Activated B cell treated with CpG ODN at 0.5 μM for 24 hours (primary cell): ENCODE measurements at regions not wholly inside any gene's neighbourhood (a gene's known extent, or its start where the extent isn't known, plus 50 kb on each side); places are given as distances from the start of the nearest gene placed in this dataset.

ENCODE experiments used
- ATAC-seq: fragments of 200-7000 bp; cut with Tn5 transposase; one replicate; pipeline ENCODE4 v1.10.0; 2021; ENCODE audit warnings: low read depth, mild to moderate bottlenecking, moderate library complexity
- CTCF ChIA-PET: fragments of 350-600 bp; sonication (Branson Sonifier 250); formaldehyde crosslinking; loops from one replicate; lab custom pipeline; 2021; ENCODE audit warnings: antibody characterized with exemption; lab: Charles Lee
- POLR2A ChIA-PET: fragments of 350-600 bp; sonication (Branson Sonifier 250); formaldehyde crosslinking; loops from one replicate; lab custom pipeline; 2021; ENCODE audit warnings: antibody characterized with exemption; lab: Charles Lee
- DNase-seq: peaks from one replicate; pipeline ENCODE4 v3.0.0; 2022
- H3K27ac Mint-ChIP-seq: one replicate; pipeline ENCODE4 v1.8.0; 2020; ENCODE audit warnings: mixed read lengths
- H3K27me3 Mint-ChIP-seq: one replicate; pipeline ENCODE4 v1.8.0; 2021; ENCODE audit warnings: mixed read lengths
- H3K36me3 Mint-ChIP-seq: one replicate; pipeline ENCODE4 v1.8.0; 2021; ENCODE audit warnings: low read depth, mixed read lengths
- H3K4me1 Mint-ChIP-seq: one replicate; pipeline ENCODE4 v1.8.0; 2021; ENCODE audit warnings: mixed read lengths
- H3K4me3 Mint-ChIP-seq: one replicate; pipeline ENCODE4 v1.8.0; 2020; ENCODE audit warnings: mild to moderate bottlenecking, mixed read lengths
- H3K9me3 Mint-ChIP-seq: one replicate; pipeline ENCODE4 v1.8.0; 2020; ENCODE audit warnings: mixed read lengths
- intact Hi-C: fragments of 100-400 bp; cut with micrococcal nuclease; formaldehyde crosslinking; loops from one replicate; pipeline ENCODE4 v1.15.1; 2024
- TF ChIP-seq, protein P1 (sequence below): fragments of 200-600 bp; IDR thresholded peaks from one replicate; pipeline ENCODE4 v1.8.0; 2022; ENCODE audit warnings: antibody characterized with exemption, mild to moderate bottlenecking

DNA sequence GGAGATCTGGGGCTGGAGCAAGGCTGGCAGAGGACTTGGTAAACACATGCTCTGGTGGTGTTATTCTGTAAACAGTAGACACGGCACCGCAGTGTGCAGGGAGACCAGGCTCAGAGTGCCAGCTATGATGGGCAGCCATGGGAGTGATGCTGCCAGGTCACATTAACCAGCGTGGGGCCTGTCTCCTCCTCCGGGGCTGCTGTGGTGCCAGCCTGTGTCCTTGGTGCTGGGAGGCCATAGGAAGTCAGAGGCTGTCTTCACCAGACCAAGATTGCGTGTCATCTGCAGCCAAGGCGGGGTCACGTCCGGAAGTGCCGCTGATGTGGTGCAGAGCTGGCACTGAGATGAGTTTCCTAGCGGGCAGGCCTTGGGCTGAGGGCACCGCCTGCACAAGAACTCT, 236.0 kb downstream of the GLRX3 start:
- CTCF ChIA-PET: no interaction called here
- no peaks in the 10 kb centered on the region for H3K4me1 Mint-ChIP-seq
- no peak for ATAC-seq

DNA sequence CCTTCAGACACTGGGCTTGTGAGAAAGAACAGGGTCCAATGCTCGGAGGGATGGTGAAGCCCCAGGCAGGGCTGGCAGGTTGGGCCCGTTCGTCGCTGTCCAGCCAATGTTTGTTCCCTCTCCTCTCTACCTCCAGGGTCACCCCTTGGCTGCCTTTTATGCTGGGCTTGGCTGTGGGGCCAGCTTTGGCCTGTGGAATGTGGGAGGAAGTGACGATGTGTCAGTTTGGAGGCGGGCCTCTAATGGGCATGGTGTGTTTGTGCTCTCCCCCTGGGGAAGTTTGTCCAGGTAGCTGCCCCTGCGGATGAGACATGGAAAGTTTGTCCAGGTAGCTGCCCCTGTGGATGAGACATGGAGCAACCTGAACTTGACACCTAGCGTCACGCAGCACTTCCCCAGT, 236.7 kb downstream of the GLRX3 start:
- no peaks in the 10 kb centered on the region for H3K27me3 Mint-ChIP-seq
- ChIA-PET CTCF (no interaction called here), POLR2A (no interaction called here)
- ATAC-seq (no peak), DNase-seq (no peak)
- H3K4me3 Mint-ChIP-seq: no peak overlapping the region
- intact Hi-C loops: no loop called here
- TF ChIP-seq, protein P1, sequence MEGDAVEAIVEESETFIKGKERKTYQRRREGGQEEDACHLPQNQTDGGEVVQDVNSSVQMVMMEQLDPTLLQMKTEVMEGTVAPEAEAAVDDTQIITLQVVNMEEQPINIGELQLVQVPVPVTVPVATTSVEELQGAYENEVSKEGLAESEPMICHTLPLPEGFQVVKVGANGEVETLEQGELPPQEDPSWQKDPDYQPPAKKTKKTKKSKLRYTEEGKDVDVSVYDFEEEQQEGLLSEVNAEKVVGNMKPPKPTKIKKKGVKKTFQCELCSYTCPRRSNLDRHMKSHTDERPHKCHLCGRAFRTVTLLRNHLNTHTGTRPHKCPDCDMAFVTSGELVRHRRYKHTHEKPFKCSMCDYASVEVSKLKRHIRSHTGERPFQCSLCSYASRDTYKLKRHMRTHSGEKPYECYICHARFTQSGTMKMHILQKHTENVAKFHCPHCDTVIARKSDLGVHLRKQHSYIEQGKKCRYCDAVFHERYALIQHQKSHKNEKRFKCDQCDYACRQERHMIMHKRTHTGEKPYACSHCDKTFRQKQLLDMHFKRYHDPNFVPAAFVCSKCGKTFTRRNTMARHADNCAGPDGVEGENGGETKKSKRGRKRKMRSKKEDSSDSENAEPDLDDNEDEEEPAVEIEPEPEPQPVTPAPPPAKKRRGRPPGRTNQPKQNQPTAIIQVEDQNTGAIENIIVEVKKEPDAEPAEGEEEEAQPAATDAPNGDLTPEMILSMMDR: no peak
- H3K27ac Mint-ChIP-seq: no peak overlapping the region
- H3K36me3 Mint-ChIP-seq: no peaks in the 10 kb centered on the region
- no peaks in the 10 kb centered on the region for H3K9me3 Mint-ChIP-seq
- no peaks in the 10 kb centered on the region for H3K4me1 Mint-ChIP-seq

More for the DNA sequence above, 236.0 kb downstream of the GLRX3 start:
- intact Hi-C loops: no loop called here
- DNase-seq: no peak
- H3K9me3 Mint-ChIP-seq: no peaks in the 10 kb centered on the region
- TF ChIP-seq, protein P1: no peak
- POLR2A ChIA-PET: no interaction called here
- no peak overlapping the region for H3K27ac Mint-ChIP-seq
- no peaks in the 10 kb centered on the region for H3K36me3 Mint-ChIP-seq
- no peaks in the 10 kb centered on the region for H3K27me3 Mint-ChIP-seq
- H3K4me3 Mint-ChIP-seq: no peak overlapping the region

DNA sequence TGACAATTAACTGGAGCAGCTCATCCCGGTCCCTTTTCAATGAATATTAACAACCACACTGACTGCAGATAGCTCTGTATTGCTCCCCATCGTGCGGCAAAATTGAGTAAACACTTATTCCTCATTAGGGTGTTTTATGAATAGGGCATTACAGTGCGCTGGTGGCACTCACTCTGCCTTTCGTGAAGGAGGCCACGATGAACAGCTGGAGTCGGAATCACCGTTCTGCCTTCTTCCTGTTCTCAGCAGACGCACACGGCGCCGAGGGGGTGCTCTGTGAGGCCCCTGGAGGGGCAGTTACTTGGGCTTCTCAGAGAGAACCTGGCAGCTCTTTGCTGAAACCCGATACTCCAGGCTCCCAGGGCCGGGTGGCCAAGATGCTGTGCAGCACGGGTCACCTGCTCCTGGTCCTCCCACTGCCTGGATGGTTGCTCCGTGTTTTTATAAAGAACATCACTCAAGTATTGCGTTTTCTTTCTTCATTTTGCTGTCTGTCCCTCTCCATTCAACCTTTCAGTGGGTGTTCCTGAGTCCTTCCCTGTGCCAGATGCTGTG, 241.9 kb downstream of the GLRX3 start:
- CTCF ChIA-PET: no interaction called here
- peaks cover 2% of the 10 kb centered on the region for H3K27me3 Mint-ChIP-seq
- ATAC-seq (no peak), DNase-seq (no peak)
- POLR2A ChIA-PET: no interaction called here
- TF ChIP-seq, protein P1: no peak
- no peaks in the 10 kb centered on the region for H3K36me3 Mint-ChIP-seq
- H3K27ac Mint-ChIP-seq: no peak overlapping the region
- H3K9me3 Mint-ChIP-seq: no peaks in the 10 kb centered on the region
- intact Hi-C loops: no loop called here
- H3K4me3 Mint-ChIP-seq: no peak overlapping the region
- H3K4me1 Mint-ChIP-seq: no peaks in the 10 kb centered on the region

DNA sequence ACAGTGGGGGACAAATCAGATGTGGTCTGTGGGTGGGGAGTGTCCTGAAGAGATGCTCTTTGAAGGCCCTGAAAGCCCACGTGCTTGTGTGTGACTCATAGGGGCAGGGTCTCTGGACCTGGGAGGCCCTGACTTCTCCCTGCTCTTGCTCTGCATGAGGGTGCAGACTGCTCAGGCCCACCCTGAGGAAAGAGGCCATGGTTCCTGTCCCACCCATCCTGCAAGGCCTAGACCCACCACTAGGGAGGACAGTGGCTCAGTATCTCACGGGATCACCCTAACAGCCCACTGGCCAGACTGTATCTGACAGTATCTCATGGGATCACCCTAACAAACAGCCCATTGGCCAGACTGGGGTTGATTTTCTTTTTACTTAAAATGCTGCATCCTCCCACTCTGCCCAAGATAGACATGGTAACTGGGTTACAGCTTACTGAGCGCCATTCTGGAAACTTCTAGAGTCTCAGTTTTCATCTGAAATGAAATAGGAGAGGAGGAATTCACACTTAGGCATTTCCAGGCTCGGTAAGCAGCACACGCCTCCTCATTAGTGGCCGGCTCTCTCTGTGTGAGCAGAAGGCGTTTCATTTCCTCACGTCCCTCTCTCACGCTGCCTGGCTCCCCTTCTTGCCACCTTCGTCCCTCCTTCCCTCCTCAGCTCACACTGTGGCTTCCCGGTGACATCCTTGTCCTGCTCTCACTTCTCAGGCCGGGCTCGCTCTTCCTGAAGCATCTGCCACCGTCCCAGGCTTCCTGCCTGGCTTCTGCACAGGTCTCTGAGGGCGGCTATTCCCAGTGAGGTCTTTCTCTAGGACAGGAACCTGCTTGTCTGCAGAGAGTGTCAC, 242.6 kb downstream of the GLRX3 start:
- no peaks in the 10 kb centered on the region for H3K9me3 Mint-ChIP-seq
- H3K36me3 Mint-ChIP-seq: no peaks in the 10 kb centered on the region
- TF ChIP-seq, protein P1: no peak
- no peaks in the 10 kb centered on the region for H3K4me1 Mint-ChIP-seq
- intact Hi-C loops: no loop called here
- H3K27me3 Mint-ChIP-seq: peaks cover 2% of the 10 kb centered on the region
- no peak overlapping the region for H3K4me3 Mint-ChIP-seq
- ChIA-PET POLR2A (no interaction called here), CTCF (no interaction called here)
- DNase-seq: no peak
- H3K27ac Mint-ChIP-seq: no peak overlapping the region
- ATAC-seq: no peak

DNA sequence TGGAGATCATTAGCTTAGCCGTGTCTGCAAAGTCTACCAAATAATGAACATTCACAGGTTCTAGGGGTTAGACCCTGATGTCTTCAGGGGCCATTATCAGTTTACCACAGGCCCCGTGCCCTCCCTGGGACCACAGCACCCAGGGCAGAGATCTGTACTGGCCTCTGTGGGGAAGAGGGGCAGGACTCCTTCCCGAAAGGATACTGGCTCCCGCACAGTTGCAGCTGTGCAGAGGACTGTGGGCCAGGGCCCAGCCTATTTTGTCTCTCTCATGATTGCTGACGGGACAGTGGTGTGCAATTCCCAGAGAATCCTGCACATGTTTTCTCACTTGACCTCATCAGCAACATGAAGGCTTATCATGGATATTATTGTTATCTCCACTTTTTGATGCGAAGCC, 243.9 kb downstream of the GLRX3 start:
- Mint-ChIP-seq H3K4me1 (no peaks in the 10 kb centered on the region), H3K9me3 (peaks cover 9% of the 10 kb centered on the region), H3K27ac (no peak overlapping the region), H3K36me3 (no peaks in the 10 kb centered on the region), H3K27me3 (peaks cover 2% of the 10 kb centered on the region), H3K4me3 (no peak overlapping the region)
- TF ChIP-seq, protein P1: no peak
- ATAC-seq (no peak), DNase-seq (no peak)
- POLR2A ChIA-PET: no interaction called here
- CTCF ChIA-PET: no interaction called here
- intact Hi-C loops: no loop called here
